ENCODE measurements at regions not wholly inside any gene's neighbourhood (a gene's known extent, or its start where the extent isn't known, plus 50 kb on each side); places are given as distances from the start of the nearest gene placed in this dataset.
A peak's percentile ranks its signal among the peaks of the same experiment; 100 is the strongest.
"Not testable (repeated sequence)": the region's sequence is repeated elsewhere in the genome, so short reads cannot be mapped to it uniquely, and the experiment has no call there.

DNA sequence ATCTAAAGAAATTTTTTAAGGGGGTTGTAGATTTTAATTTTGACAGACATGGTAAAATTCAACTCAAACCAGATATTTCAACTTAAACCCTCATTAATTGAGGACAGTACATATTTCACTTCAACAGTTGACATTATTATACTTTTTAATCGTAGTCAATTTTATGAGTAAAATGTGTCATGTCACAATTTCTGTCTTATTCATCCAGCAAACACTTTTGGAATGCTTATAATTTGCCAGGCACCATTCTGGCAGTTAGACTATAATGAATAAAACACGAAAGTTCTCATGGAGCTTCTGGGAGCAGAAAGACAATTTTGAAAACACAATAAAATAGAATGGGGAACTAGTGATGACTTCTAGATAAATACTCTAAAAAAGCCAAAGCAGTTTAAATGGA lies 1094.8 kb downstream of the SUCLG1 start:
- FAIRE-seq = no peak
- DNase-seq (ENCODE audit: insufficient read length, low spot score) = peak; percentile 41

DNA sequence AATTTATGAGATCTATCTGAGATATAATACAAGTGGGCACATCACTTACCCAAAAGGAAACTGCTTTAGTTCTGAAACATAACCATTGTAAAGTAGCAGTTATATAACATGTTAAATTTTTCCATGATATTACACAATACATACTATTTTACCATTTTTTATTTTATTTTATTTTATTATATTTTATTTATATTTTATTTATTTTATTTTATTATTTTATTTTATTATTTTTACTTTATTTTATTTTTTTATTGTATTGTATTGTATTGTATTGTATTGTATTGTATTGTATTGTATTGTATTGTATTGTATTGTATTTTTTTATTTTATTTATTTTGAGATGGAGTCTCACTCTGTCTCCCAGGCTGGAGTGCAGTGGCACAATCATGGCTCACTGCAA lies 1095.9 kb downstream of the SUCLG1 start:
- FAIRE-seq; DNase-seq (ENCODE audit: insufficient read length, low spot score): not testable (repeated sequence)

DNA sequence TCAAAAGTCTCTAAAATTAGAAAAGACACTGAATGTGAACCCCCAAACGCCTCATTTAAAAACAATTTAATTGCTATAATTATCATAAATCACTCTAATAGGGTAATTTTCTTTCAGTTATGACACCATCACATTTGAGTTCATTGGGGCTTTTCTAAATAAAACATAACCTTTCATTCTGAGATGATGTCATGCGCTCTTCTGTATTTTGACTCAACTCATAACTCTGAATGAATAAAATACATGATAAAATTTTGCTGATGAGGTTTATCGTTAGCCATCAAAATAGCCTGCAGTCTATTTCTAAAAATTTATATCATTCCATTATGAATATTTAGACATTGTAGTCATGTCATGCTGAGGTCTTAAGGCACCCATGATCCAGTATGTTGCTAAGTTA lies 1099.7 kb downstream of the SUCLG1 start:
- DNase-seq (ENCODE audit: insufficient read length, low spot score) = no peak

DNA sequence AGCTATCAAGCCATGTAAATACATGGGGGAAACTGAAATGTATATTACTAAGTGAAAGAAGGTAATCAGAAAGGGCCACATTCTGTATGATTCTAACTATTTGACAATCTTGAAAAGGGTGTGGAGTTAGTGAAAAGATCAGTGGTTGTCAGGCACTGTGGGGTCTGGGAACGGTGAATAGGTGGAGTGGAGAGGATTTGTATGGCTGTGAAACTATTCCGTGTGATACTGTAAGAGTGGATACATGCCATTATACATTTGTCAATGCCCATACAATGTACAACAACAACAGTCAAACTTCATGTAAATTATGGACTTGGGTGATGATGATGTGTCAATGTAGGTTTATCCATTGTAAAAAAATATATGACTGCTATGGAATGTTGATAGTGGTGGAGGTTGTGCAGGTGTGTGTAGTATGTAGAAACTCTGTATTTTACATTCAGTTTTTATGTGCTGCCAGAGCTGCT lies 1116.2 kb downstream of the SUCLG1 start:
- DNase-seq (ENCODE audit: insufficient read length, low spot score) = no peak
- no peak for FAIRE-seq

More for the DNA sequence above, 1099.7 kb downstream of the SUCLG1 start:
- FAIRE-seq = no peak

DNA sequence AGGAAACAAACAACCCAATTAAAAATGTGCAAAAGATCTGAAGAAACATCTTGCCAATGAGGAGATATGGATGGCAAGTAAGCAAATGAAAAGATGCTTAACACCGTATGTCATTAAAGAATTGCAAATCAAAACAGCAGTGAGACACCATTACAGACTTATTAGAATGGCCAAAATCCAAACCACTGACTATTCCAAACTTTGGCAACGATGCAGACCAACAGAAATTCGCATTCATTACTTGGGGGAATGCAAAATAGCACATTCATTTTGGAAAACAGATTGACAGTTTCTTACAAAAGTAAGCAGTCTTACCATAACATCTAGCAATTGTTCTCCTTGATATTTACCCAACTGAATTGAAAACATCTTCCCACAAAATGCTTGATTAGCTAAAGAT lies 1118.7 kb downstream of the SUCLG1 start:
- FAIRE-seq (no peak), DNase-seq (ENCODE audit: insufficient read length, low spot score) (no peak)

DNA sequence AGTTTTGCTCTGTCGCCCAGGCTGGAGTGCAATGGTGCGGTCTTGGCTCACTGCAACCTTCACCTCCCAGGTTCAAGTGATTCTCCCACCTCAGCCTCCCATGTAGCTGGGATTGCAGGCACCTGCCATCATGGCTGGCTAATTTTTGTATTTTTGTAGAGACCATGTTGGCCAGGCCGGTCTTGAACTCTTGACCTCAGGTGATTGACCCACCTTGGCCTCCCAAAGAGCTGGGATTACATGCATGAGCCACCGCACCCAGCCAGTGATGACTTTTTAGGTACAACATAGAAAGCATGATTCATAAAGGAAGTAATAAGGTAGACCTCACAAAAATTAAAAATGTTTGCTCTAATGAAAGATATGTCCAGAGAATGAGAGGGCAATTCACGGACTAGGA lies 1119.1 kb downstream of the SUCLG1 start:
- FAIRE-seq; DNase-seq (ENCODE audit: insufficient read length, low spot score): not testable (repeated sequence)

DNA sequence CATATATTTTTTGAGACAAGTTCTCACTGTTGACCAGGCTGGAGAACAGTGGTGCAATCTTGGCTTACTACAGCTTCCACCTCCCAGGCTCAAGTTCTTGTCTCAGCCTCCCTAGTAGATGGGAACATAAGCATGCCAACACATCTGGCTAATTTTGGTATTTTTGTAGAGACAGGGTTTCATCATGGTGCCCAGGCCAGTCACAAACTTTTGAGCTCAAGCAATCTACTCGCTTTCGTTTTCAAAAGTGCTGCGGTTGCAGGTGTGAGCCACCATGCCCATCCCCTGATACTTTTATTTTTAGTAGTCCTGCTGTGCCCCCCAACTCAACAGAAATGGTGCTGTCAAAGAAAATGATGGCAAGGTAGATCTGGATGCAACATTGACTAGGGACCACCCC lies 1127.3 kb downstream of the SUCLG1 start:
- DNase-seq (ENCODE audit: insufficient read length, low spot score) (no peak), FAIRE-seq (no peak)

DNA sequence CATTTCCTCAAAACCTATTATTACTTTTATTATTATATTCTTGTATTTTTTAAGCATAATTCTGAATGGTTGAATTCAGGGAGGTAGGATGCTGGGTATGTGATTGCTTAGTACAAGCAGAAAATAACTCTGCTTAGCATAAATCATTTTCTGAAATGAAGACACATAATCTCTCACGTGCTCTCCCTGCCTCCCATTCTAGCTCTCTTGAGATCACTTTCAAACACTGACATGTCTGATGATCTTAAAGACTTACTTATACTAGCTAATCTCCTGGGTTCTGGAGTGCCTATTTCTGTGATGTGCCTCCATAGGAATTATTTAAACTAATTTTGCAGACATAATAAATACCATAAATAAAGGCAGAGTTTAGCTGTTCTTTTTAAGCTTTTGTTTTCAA lies 1136.0 kb downstream of the SUCLG1 start:
- FAIRE-seq = peak; percentile 16

DNA sequence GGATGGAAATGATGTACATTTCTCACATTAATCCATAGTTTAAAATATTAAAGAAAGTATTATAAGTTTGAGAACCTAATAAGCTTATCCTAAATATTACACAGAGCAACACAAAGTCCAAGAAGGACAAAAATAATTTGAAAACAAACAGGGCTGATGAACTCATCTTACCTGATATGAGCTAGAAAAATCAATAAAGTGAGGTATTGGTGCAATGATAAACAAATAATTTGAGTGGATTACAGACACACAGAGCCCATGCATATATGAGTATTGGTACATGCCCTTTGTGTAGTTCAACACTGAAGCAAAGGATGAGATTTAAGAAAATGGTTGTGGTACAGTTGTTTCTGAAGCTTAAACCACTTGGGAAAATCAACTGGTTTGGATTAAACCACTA lies 1139.0 kb downstream of the SUCLG1 start:
- DNase-seq (ENCODE audit: insufficient read length, low spot score) (no peak), FAIRE-seq (no peak)

More for the DNA sequence above, 1136.0 kb downstream of the SUCLG1 start:
- DNase-seq (ENCODE audit: insufficient read length, low spot score) = no peak

DNA sequence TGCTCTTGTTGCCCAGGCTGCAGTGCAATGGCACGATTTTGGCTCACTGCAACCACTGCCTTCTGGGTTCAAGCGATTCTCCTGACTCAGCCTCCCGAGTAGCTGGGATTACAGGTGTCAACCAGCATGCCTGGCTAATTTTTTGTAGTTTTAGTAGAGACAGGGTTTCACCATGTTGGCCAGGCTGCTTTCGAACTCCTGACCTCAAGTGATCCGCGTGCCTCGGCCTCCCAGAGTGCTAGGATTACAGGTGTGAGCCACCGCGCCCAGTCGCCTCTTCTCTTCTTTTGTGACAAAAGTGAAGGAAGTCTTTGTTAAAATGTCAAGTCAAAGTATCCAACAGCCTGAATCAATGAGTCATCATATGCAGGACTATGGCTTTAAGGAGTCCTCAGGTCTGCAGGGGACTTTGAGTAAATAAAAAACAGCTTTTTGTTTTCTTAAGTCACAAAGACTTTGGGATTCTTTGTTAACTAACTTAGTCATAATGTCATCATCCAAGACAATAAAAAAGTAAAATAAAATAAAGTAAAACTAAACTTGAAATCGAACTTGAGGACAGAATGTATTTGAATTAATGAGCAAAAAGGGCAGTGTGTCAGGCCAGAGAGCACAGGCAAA lies 1153.2 kb downstream of the SUCLG1 start:
- no peak for DNase-seq (ENCODE audit: insufficient read length, low spot score)
- no peak for FAIRE-seq

DNA sequence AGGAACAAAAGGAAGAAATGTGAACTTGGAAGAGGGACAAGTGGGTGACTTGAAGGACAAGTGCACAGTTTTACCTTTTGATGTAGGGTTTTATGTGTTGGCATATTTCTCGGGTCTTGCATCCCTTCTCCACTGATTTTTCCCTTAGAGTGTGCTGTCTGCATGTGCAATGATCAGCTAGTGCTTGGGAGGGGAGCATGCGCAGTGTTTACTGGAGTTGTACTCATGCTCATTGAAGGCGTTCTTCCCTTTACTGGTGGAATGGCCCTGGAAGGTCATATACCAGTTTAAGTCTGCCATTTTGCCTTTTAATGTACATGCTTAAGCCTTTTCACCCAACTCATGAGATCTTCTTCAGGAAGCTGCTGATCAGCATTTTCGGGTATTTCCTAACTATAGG lies 1168.0 kb downstream of the SUCLG1 start:
- FAIRE-seq = no peak

DNA sequence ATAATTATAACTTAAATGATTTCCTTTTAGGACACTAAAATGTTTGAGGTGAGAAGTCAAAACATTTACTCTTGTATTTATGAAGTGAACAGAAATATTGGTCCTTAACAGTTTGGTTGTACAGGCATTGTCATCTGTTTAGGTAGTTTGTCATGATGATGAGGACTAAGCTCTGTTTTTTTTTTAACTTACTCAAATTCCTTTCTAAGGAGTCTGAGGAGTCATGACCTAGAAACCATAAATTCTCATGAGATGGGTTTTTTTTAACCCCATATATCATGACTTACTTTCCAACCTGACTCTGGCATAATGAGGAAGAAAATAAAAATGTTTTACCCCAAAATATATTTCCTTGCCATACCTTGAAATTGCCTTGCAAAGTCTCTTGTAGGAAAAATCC lies 1176.2 kb downstream of the SUCLG1 start:
- FAIRE-seq (no peak), DNase-seq (ENCODE audit: insufficient read length, low spot score) (peak; percentile 23)

More for the DNA sequence above, 1168.0 kb downstream of the SUCLG1 start:
- DNase-seq (ENCODE audit: insufficient read length, low spot score) = no peak

DNA sequence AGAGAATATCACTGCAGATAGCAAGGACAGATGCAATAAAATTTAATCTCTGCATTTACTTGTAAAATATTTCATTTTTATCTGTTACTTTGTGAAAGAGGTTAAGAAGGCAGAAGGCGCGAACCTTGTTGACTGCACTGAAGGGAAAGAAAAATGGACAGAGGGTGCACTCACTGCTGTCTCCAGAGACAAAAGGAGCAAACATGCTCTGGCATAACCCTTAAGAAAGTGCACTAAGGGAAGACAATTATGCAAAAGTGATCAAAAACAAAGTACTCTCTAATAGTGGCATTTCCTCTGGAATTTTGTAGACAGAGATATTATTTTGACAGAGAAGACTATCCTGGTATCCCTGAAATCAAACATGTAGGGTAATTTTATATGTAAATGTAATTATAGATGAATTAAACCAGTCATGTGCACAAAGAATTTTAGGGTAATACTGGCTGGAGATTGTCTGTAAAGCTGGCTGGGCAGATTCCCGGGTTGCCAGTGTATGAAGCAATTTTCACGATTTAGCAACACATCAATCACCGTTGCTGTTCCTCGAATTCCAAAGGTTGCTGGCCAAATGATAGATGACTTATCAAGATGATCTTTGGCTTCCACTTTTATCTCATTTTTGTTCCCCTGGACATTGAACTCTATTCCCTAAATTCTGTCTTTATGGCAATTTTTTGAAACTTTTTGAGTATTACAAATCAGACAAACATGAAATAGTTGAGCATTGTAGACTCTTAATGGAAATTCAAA lies 1176.9 kb downstream of the SUCLG1 start:
- DNase-seq (ENCODE audit: insufficient read length, low spot score) (peak; percentile 26), FAIRE-seq (no peak)

DNA sequence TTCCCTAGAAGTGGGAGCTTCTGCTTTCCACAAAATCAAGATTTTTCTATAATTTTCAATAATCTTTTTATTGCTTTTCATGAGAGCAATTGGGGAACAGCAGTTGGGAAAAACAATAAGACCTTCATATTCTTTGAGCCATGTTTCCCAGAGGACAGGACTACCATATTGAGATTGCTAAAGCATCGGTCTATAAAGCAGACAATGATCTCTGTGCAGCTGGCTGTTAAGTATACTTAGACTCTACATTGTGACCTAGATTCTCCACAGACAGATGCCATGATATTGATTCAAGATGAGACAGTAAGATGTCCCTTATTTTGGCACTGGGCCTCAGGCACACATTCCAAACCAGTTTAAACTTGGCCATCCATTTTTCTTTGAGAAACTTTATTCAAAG lies 1178.7 kb downstream of the SUCLG1 start:
- no peak for FAIRE-seq
- no peak for DNase-seq (ENCODE audit: insufficient read length, low spot score)

DNA sequence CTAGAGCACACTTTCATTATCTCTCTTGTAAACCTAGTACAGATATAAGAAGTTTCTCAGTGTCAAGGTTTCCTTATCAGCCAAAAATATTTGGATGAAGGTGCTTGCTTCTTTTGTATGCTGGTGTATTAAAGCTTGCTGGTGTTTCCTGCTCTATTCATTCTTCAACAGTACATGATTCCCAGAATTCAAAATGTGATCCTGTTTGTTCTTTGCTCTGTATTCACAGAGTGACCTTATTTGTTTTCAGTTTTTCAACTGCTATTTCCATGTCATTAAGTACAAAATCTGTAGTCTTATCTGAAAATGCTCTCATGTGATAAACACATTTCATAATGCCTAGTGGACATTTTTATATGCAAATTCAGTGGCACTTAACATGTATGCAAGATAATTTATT lies 1185.8 kb downstream of the SUCLG1 start:
- no peak for FAIRE-seq
- DNase-seq (ENCODE audit: insufficient read length, low spot score) = no peak

DNA sequence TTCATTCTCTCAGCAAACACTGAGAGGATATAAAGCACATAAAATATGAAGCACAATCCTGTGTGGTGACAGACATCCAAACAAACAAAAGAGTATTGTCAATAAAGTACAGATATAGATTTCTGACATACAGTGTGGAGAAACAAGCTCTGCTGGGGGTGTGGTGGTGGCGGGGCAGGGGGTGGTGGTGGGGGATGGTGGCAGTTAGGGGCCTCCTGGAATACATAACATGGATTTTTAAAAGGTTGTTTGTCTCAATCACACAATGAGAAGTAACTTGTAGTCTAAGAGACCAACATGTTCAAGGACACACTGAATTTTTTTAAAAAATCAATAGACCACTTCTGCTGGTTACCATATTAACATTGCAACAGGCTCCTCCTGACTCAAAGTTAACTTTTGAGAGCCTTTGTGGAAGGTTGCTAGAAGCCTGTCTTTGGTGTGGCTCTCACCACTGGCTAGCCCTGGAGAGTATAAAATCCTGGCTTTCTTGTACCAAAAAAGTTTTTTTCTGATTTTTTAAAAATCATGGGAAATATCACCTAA lies 1197.4 kb downstream of the SUCLG1 start:
- FAIRE-seq = no peak

DNA sequence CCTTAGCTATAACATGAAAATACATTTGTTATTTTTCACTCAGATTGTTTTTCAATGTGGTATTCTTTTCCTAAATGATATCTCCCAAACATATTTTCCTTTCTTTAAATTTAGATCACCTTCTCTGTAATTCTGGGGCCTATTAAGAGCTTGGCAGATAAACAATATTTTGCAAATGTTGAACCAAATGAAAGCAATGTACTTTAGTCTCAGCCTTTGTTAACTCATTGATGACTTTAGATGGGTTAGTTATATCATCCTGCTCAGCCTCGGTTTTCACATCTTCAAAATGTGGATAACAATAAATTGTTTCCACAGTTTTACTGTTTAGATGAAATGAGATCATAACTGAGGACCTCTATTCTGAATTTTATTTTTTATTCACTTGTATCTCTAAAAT lies 1205.2 kb downstream of the SUCLG1 start:
- DNase-seq (ENCODE audit: insufficient read length, low spot score) = no peak
- no peak for FAIRE-seq

More for the DNA sequence above, 1197.4 kb downstream of the SUCLG1 start:
- no peak for DNase-seq (ENCODE audit: insufficient read length, low spot score)

DNA sequence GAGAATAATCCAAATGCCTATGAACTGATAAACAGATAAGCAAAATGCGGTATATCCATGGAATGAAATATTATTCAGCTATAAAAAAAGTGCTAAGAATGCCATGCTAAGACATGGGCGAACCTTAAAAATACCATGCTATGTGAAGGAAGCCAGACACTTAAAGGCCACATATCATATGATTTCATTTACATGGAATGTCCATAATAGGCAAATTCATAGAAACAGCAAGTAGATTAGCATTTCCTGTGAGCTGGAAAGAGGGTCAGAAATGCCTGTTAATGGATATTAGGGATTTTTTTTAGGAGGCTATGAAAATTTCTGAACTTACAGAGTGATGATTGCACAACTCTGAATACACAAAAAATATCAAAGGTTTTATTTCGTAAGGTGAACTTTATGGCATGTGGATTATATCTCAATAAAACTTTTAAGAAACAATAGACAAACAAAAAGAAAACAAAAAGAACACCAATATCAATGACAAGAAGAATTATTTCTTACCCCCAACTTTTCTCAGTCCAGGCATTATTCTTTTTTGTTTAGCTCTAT lies 1207.7 kb downstream of the SUCLG1 start:
- DNase-seq (ENCODE audit: insufficient read length, low spot score) (no peak), FAIRE-seq (no peak)

DNA sequence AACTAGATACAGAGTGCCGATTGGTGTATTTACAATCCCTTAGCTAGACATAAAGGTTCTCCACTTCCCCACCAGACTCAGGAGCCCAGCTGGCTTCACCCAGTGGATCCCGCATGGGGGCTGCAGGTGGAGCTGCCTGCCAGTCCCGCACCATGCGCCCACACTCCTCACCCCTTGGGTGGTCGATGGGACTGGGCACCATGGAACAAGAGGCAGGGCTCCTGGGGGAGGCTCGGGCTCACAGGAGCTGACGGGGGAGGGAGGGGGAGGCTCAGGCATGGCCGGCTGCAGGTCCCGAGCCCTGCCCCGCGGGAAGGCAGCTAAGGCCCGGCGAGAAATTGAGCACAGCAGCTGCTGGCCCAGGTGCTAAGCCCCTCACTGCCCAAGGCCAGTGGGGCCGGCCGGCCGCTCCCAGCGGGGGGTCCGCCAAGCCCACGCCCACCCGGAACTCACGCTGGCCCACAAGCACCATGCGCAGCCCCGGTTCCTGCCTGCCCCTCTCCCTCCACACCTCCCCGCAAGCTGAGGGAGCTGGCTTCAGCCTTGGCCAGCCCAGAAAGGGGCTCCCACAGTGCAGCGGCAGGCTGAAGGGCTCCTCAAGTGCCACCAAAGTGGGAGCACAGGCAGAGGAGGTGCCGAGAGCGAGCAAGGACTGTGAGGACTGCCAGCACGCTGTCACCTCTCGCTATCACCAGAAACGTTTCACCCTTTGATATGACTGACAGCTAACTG lies 1213.1 kb downstream of the SUCLG1 start:
- not testable (repeated sequence) for FAIRE-seq; DNase-seq (ENCODE audit: insufficient read length, low spot score)

DNA sequence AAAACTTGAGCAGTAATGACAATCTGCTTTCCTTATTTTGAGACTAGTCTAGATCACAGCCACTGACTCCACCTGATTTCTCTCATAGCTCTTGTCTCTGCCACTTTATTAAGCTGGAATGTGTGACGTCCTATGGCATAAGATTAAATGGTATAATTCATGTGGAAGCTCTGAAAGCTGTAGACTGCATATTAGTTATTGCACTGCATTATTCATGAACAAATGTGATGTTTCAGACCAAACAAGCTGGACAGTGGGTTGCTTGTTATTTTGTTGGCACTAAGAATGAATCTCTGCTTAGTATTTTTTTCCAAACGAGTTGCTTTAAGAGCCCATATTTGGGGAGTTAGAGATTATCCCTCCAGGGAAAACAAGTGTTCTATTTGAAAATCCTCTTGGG lies 1218.5 kb downstream of the SUCLG1 start:
- no peak for FAIRE-seq

DNA sequence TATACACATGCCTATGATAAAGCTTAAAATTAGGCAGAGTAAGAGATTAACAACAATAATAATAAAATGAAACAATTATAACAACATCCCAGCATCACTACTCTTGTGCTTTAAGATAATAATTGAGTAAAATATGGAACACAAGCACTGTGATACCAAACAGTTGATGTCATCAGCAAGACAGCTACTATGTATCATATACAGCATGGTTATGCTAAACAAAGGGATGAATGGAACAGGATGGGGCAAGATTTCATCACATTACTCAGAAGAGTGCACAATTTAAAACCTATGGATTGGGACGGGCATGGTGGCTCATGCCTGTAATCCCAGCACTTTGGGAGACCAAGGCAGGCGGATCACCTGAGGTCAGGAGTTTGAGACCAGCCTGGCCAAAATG lies 1221.0 kb downstream of the SUCLG1 start:
- no peak for DNase-seq (ENCODE audit: insufficient read length, low spot score)
- no peak for FAIRE-seq

More for the DNA sequence above, 1218.5 kb downstream of the SUCLG1 start:
- no peak for DNase-seq (ENCODE audit: insufficient read length, low spot score)
